ENCODE measurements at regions not wholly inside any gene's neighbourhood (a gene's known extent, or its start where the extent isn't known, plus 50 kb on each side); places are given as distances from the start of the nearest gene placed in this dataset.
"Not testable (repeated sequence)": the region's sequence is repeated elsewhere in the genome, so short reads cannot be mapped to it uniquely, and the experiment has no call there.

DNA sequence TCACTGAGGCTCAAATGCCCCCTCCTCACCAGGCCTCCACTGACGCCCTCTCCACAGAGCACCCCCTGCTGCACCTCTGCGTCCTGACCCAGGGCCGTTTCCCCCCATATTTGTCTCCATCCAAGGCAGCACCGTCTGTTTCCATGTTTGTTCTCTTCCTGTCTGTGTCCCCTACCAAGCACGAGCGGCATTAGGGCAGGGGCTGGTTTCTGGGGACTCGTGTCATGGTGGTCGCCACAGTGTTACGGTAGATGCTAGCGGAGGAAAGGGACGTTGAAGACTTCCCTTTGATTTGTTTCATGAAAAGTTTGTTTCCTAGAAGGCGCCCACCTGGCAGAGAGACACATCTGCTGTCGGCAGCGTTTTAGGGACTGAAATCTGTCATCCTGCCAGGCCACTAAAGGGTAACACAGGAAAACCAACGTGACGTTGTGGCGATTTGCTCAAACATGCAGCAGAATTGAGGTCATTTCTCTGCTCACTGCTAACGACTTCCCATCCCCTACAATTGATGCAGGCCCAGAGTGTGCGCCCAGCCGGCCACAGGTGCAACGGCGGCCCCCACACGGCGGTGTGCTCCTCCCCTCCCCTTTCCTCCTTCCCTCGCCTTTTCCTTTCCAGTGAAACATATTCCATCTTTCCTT is 79.3 kb upstream of the IRX4 start:
- in situ Hi-C loops (cut with HindIII; ENCODE audit: low sequenced_read_pairs), result no loop called here

DNA sequence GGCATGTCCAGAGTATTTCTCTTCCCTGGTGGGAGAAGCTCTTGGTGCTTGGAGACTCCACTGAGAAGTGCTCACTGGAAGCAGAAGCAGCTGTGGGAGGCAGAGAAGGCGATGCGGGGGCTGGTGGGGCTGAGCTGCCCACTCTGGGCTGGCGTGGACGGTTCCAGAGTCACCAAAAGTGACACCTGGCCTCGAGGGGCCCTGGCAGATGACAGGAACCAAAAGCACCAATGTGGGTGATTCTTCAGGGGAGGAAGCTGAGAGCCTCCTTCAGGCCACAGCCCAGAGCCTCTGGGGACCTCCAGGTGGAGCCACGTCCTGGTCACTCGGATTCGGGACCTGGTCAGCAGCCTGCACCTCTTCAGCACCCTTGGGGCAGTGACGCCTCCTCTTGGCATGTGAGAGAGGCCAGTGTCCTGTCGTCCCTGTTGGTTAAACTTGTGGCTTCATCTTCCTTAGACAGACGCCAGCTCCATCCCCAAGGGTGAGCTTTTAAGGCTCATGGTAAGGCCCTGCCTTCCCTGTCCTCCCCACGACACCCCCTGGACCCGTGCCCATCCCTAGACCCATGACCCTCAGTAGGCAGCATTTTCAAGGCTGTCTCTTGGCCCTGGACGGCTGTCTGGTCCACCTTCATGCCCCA is 78.7 kb upstream of the IRX4 start:
- in situ Hi-C loops (cut with HindIII; ENCODE audit: low sequenced_read_pairs), result no loop called here

DNA sequence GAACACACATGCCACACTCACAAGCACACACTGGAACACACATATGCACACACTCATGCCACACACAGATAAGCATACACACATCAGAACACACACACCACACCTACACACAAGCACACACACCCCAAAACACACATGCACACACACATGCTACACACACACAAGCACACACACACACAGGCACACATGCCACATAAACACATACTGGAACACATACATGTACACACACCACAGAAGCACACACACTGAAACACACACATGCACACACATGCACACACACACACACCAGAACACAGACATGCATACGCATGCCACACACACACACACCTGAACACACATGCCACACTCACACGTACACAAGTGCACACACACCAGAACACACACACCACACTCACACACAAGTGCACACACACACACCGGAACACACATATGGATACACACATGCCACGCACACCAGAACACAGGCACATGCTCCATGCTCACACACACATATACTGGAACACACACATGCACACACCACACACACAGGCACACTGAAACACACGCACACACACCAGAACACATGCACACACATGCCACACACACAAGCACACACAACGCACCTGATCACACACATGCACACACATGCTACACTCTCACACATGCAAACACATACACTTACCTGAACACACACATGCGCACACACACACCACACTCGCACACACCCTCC is 78.0 kb upstream of the IRX4 start:
- in situ Hi-C loops (cut with HindIII; ENCODE audit: low sequenced_read_pairs), result no loop called here

DNA sequence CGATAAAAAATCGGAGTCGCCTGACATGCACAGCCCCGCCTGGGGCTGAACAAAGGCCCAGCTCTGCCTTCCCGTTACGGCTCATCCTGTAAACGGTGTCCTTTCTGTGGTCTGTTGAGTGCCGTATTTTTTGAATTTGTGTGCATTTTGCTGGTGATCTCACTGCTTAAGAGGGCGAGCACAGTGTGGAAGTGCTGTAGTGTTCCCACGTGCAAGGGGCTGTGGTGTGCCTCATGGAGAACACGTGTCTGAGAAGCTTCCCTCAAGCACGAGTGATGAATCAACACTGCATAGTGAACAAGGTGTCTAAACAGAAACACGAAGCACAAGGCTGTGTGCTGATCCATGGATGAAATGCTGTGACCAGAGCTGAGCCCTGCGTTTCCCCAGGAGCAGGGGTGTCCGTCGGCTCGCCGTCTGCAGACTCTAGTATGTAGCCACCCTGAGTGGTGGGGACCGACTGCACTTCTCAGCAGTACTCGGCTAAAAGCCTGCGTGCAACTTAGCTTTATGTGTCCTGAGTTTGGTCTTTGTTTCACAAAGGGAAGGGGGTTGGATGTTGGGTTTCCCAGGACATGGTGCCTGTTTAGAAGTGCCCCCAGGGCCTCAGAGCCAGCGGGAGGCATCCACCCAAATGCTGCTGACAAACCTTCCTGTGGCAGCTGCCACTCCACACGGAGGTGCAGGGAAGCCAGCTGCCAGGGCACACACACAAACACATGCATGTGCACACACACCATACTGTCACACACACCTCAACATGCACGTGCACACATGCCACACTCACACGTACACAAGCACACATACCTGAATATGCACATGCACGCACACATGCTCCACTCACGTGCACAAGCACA is 77.2 kb upstream of the IRX4 start:
- in situ Hi-C loops (cut with HindIII; ENCODE audit: low sequenced_read_pairs), result no loop called here

DNA sequence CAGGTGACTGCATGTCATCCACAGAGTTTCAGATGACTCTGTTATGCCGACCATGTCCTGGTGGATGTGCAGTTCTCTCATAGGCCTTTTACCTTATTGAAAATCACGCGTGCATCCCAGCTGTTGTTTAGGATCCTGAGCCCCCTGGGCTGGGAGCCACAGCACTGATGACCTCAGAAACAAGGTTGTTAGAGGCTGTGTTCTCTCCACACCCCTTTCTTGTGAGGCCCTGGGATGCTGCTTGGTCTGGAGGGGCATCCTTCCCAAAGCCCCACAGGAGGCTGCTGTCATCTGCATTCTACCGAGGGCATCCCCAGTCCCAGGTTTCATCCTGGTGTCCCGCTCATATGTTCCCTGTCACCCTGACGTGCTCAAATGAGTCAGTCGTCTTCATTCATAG is 76.5 kb upstream of the IRX4 start:
- in situ Hi-C loops (cut with HindIII; ENCODE audit: low sequenced_read_pairs), result no loop called here

DNA sequence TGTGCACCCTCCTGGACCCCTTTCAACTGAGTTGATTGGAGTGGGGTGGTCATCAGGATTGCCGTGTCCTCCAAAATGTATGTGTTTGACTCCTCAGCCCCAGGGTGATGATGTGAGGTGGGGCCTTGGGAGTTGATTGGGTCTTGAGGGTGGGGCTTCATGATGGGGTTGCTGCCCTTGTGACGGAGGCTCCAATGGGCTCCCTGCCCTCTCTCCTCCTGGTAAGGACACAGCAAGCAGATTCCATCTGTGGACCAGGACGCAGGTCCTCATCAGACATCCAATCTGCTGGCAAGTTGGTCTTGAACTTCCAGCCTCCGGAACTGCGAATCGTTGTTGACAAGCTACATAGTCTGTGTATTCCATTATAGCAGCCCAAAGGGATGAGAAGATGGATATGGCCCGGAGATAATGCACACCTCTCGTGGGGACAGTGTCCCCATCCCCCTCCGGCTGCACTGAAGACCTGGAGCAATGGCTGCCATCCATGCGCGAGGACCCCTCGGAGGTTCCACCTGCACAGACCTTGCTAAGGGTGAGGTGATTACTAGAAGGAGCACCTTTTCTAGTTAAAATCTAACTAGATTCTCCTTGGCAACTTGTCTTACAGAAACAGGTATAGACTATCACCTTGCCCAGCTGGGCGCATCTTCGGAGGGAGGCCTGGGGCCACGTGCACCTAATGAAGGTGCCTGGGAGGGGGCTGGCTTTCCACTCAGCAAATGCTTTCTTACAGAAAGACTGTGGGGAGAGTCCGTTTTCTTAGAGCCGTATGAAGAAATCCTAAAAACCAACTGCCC is 75.7 kb upstream of the IRX4 start:
- in situ Hi-C loops (cut with HindIII; ENCODE audit: low sequenced_read_pairs), result no loop called here

DNA sequence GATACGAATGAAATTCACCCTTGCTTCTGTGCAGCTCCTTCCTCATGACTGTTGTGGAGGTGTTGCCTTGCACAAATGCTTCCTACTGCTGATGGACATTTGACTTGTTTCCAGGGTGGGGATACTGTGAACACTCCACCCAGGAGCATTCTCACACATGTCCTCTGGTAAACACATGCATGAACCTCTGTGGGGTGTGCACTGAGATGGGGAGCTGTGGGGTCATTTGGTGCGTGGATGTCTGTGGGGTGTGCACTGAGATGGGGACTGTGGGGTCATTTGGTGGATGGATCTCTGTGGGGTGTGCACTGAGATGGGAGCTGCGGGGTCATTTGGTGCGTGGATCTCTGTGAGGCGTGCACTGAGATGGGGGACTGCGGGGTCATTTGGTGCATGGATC is 72.9 kb upstream of the IRX4 start:
- in situ Hi-C loops (cut with HindIII; ENCODE audit: low sequenced_read_pairs), result no loop called here

DNA sequence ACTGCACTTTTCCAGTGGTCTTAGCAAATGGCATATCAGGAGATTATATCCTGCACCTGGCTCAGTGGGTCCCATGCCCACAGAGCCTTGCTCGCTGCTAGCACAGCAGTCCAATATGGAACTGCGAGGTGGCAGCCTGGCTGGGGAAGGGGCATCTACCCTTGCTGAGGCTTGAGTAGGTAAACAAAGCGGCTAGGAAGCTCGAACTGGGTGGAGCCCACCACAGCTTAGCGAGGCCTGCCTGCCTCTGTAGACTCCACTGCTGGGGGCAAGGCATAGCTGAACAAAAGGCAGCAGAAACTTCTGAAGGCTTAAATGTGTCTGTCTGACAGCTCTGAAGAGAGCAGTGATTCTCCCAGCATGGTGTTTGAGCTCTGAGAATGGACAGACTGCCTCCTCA is 71.0 kb upstream of the IRX4 start:
- in situ Hi-C loops (cut with HindIII; ENCODE audit: low sequenced_read_pairs), result not testable (repeated sequence)

DNA sequence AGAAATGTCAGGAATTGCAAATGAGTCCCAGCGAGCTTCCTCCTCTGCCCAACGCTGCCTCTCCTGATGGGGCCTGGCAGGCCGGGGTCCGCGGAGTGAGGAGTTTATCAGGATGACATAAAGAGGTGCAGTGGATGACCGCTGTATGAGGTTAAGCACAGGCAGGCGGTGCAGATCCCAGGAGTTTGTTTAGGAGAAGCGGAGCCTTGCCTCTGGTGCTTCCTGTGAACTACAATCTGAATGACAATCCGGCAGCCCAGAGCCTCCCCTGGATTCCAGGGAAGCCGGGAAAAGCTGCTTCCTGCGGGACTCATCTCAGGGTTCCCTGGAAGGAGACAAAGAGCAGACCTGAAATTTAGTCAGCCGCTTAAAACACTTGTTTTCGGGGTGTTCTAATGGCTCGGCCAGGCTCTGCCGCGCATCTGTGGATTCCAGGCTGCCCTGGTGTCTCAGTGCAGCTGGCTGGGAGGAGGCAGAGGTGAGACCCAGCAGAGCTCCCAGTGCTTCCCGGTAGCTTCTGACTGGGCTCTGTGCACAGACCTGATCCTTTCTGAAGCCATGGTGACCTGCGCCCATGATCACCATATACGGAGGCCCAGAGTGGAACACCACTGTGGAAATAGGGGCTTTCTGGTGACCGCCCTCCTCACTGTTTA is 69.8 kb upstream of the IRX4 start:
- in situ Hi-C loops (cut with HindIII; ENCODE audit: low sequenced_read_pairs), result no loop called here

DNA sequence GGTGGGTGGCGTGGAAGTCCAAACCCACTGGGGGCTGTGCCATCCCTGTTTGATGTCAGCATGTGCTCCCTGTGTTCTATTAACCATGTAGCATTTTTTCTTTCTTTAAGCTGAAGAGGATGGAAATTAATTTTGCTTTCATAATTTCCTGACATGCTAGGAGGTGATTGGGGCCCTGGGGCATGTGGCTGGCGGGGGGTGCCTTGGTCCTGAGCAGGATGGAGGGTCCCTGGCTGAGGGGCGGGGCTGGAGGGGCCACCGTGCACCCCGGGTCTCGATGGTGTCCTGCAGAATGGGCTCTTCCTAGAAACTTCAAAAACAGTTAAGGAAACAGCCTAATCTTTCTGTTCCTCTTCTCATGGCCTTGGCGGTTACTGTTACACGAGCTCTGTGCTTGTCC is 69.3 kb upstream of the IRX4 start:
- in situ Hi-C loops (cut with HindIII; ENCODE audit: low sequenced_read_pairs), result no loop called here

DNA sequence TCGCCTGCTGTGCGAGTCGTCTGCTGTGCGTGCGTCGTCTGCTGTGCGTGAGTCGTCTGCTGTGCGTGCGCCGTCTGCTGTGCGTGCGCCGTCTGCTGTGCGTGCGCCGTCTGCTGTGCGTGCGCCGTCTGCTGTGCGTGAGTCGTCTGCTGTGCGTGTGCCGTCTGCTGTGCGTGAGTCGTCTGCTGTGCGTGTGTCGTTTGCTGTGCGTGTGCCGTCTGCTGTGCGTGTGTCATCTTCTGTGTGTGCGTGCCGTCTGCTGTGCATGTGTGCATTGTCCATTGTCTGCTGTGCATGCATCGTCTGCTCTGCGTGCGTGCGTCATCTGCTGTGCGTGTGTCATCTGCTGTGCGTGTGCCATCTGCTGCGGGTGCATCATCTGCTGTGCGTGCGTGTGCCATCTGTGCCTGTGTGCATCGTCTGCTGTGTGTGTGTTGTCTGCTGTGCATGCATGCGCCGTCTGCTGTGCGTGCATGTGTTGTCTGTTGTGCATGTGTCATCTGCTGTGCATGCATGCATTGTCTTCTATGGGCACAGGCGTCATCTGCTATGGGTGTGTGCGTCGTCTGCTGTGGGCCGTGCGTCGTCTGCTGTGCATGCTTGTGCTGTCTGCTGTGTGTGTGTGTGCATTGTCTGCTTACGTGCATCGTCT is 68.6 kb upstream of the IRX4 start:
- in situ Hi-C loops (cut with HindIII; ENCODE audit: low sequenced_read_pairs), result no loop called here

DNA sequence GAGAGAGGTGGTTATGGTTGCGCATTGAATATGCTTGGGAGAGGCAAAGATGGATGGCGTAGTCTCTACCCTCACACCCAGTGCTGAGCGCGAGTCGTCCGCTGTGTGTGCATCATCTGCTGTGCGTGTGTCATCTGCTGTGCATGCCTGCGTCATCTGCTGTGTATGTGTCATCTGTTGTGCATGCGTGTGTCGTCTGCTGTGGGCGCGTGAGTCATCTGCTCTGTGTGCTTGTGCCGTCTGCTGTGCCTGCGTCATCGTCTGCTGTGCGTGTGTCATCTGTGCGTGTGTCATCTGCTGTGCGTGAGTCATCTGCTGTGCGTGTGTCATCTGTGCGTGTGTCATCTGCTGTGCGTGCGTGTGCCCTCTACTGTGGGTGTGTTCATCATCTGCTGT is 68.0 kb upstream of the IRX4 start:
- in situ Hi-C loops (cut with HindIII; ENCODE audit: low sequenced_read_pairs), result no loop called here

DNA sequence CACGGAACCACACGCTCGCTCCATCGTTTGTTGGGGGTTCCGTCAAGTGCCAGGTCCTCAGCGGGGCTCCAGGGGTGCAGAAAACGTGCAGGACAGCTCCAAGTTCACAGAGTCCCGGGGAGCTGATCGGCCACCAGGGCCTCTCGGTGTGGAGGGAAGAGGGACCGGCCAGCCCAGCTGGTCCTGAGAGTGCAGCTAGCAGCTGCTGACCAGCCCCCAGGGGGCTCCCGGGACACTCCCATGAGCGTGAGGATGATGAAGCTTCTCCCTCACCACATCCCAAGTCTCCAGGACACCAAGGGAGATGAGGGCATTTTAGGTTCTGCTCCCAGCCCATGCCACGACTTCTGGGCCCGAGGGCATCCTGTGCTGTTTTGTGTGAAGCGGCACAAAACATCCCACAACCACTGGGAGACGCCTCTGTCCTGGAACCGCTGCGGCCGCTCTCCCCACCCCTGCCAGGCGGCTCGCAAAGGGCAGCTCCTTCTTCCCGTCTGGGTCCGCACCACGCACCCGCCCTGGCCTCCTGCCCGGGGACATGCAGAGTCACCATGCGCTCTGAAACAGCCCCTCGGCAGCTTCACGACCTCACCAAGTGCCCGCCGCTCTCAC is 67.5 kb upstream of the IRX4 start:
- in situ Hi-C loops (cut with HindIII; ENCODE audit: low sequenced_read_pairs), result no loop called here

DNA sequence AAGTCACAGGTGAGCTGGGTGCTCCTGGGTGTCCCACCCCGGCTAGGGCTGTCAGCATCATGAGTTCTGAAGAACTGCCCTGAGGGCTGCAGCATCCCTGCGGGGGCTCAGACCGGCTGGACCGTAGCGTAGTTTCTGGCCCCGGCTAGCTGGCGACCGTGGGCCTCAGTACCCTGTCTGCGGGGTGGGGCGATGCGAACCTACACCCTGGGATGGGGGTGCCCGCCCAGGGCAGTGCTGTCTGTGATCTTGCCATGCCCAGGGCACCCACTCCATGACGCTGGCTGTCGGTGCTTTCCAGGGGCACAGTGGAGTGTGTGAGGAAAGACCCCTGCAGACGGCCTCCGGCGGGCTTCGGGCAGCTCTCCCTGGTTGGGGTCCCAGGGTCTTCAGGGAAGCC is 66.5 kb upstream of the IRX4 start:
- in situ Hi-C loops (cut with HindIII; ENCODE audit: low sequenced_read_pairs), result no loop called here

DNA sequence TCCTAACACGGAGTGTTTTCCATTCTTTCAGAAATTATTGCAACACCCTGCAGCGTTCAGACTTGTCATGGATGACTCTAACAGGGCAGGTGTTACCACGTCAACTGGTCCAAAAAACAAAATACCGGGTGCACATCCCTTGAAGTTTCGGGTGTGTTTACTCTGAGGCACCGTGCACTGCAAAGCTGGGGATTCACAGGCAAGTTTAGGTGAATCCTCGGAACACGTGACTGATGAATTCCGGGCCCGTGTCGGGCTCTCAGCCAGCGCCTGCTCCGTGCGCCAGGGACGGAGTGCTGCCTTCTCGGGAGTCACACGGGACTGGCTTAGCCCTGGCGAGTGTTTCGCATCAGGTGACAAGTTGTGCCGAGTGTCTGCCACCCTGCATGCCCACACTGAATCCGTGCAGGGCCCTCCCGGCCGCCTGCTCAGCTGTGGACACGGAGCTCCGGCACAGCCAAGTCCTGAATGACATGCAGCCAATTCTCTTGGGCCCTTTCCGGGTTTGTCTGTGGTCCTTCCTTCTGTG is 66.0 kb upstream of the IRX4 start:
- in situ Hi-C loops (cut with HindIII; ENCODE audit: low sequenced_read_pairs), result no loop called here

DNA sequence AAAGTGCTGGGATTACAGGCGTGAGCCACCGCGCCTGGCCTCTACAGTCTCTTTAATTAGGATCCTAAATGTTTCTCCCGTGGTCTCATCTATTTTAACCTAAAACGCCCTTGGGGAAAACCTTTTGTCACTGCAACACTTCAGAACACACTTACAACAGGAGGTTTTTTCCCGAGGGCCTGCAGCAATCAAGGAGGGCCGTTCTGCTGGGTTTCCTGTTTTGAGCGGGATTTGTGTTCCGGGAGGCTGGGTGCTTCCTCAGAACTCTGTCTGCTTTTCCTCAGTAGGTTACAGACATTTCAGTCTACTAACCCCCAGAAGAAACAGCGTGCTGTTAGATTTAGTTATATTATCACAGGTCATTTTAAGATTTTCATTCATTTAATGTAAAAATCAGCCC is 65.4 kb upstream of the IRX4 start:
- in situ Hi-C loops (cut with HindIII; ENCODE audit: low sequenced_read_pairs), result no loop called here

DNA sequence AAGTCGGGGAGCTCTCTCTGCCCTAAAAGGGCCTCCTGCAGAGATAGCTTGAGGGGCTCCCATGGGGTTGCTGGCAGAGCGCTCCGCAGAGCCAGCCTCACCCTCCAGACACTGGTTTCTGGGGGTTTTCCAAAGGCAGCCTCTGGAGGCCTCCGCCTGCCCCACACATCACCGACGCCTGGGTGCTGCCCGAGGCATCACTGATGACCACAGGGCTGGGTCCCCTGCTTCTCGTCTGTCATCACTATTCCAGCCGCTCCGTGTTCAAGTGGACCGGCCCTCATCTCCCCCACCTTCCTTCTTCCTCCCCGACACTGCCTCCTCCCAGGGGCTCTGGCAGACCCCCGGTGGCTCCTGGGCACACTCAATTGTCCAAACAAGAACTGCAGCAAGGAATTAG is 64.1 kb upstream of the IRX4 start:
- in situ Hi-C loops (cut with HindIII; ENCODE audit: low sequenced_read_pairs), result no loop called here

DNA sequence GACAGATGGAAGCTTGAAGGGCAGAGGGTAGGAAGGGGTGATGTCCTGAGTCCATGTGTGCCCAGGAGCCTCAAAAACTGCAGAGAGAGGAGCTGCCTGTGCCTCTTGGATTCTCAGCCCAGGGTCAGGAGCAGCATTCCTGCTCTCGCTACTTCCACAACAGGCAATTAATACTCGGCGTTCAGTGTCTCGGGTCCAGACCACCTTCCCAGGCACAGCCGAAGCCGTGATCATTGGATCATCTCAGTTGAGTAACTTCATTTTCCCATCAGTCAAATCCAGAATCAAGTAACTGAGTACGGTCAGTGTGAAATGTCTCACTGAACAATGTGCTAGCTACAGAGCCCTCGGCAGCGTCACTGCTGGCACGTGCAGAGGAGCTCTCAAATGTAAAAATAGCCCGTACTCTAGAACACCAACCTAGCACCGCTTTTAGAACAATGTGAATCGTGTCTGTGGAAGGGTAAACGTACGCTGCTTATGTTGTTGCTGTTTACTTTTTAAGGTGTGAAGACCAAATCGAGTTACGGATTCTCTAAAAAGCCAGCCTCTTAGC is 63.5 kb upstream of the IRX4 start:
- in situ Hi-C loops (cut with HindIII; ENCODE audit: low sequenced_read_pairs), result no loop called here

DNA sequence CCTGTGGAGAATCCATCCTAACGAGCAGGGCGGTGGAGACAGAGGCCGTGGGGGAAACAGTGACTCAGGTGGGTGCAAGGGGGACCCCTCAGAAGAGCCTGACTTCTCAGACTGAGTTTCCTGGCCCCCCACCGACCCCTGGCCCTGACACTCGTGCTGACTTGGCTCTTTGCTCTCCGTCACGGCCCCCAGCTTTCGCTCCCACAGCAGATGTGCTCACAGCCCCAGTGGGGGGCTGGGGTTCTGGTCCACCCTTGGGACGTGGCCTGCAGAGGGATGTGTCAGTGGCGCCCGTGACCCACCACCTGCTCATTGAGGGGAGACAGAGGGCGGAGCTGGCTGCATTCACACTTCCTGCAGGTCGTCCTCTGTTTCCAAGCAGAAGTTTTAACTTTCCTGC is 62.9 kb upstream of the IRX4 start:
- in situ Hi-C loops (cut with HindIII; ENCODE audit: low sequenced_read_pairs), result no loop called here
